IPS DF 4.7 (cell line): ENCODE measurements at regions not wholly inside any gene's neighbourhood (a gene's known extent, or its start where the extent isn't known, plus 50 kb on each side); places are given as distances from the start of the nearest gene placed in this dataset.
"Not testable (repeated sequence)": the region's sequence is repeated elsewhere in the genome, so short reads cannot be mapped to it uniquely, and the experiment has no call there.

Source experiments
- DNase-seq: peaks from one replicate; pipeline ENCODE4 v3.0.0-alpha.2; 2013; ENCODE audit warnings: low spot score; ENCODE audit errors: extremely low read depth

GRCh38 chr6:94902974-94903628 lies 674.2 kb upstream of the MANEA start:
- DNase-seq, result no peak

- DNase-seq, result no peak
These were observed 678.1 kb upstream of the MANEA start for GRCh38 chr6:94899191-94899590.

- no peak for DNase-seq
These were observed 683.0 kb upstream of the MANEA start for GRCh38 chr6:94894300-94894699.

- no peak for DNase-seq
These were observed 684.0 kb upstream of the MANEA start for GRCh38 chr6:94893327-94893726.

- not testable (repeated sequence) for DNase-seq
These were observed 703.5 kb upstream of the MANEA start for GRCh38 chr6:94873819-94874218.

GRCh38 chr6:94862112-94862511 lies 715.2 kb upstream of the MANEA start:
- no peak for DNase-seq

- peak; percentile 2 for DNase-seq
These were observed 717.4 kb upstream of the MANEA start for GRCh38 chr6:94859924-94860323.

- not testable (repeated sequence) for DNase-seq
These were observed 720.3 kb upstream of the MANEA start for GRCh38 chr6:94856999-94857398.

GRCh38 chr6:94851329-94851728 lies 726.0 kb upstream of the MANEA start:
- not testable (repeated sequence) for DNase-seq

GRCh38 chr6:94845742-94846141 lies 731.6 kb upstream of the MANEA start:
- DNase-seq, result no peak

GRCh38 chr6:94835264-94835663 lies 742.1 kb upstream of the MANEA start:
- DNase-seq, result no peak

- DNase-seq, result no peak
These were observed 763.5 kb upstream of the MANEA start for GRCh38 chr6:94813806-94814205.

GRCh38 chr6:94801344-94801743 lies 776.0 kb upstream of the MANEA start:
- DNase-seq, result no peak

GRCh38 chr6:94785514-94785913 lies 791.8 kb upstream of the MANEA start:
- DNase-seq, result no peak

- not testable (repeated sequence) for DNase-seq
These were observed 792.3 kb upstream of the MANEA start for GRCh38 chr6:94785081-94785480.

GRCh38 chr6:94769197-94769596 lies 808.1 kb upstream of the MANEA start:
- DNase-seq, result peak; percentile 16

GRCh38 chr6:94751641-94752329 lies 825.5 kb upstream of the MANEA start:
- no peak for DNase-seq

- no peak for DNase-seq
These were observed 841.1 kb upstream of the MANEA start for GRCh38 chr6:94736236-94736635.

- DNase-seq, result no peak
These were observed 842.1 kb upstream of the MANEA start for GRCh38 chr6:94735270-94735669.

GRCh38 chr6:94734751-94735150 lies 842.6 kb upstream of the MANEA start:
- no peak for DNase-seq

GRCh38 chr6:94733066-94733465 lies 844.3 kb upstream of the MANEA start:
- no peak for DNase-seq

- no peak for DNase-seq
These were observed 849.6 kb upstream of the MANEA start for GRCh38 chr6:94727710-94728109.

- DNase-seq, result no peak
These were observed 855.9 kb upstream of the MANEA start for GRCh38 chr6:94721459-94721858.
